C4-2B (cell line): ENCODE measurements at regions not wholly inside any gene's neighbourhood (a gene's known extent, or its start where the extent isn't known, plus 50 kb on each side); places are given as distances from the start of the nearest gene placed in this dataset.

Source experiments
- H3K27ac ChIP-seq: fragments of 450-650 bp; 2 replicates; pipeline ENCODE4 v1.5.1; 2017
- ZFX ChIP-seq: fragments of 450-650 bp; IDR thresholded peaks from 2 replicates; pipeline ENCODE4 v1.6.1; 2017
- TF ChIP-seq, protein P1 (sequence below): fragments of 450-650 bp; conservative IDR thresholded peaks from 2 replicates; pipeline ENCODE4 v1.5.1; 2017; ENCODE audit warnings: mild to moderate bottlenecking

DNA sequence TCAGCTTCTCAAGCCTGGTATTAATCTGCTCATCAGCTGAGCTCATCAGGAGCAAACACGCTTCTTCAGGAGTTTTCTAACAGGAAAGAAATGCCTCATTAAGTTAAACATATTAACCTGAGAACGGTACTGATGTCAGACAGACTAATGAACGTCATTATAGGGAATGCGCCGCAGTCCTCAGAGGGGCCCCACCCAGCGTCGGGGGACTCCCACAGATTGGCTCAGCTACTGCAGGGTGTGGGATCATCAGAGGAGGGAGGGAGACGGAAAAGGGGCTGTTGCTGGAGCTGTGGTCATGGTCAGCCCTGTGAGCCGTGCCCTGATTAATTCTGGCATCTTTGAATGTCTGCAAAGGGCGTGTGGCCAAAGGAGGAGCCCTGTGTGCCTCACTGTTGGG lies 348.5 kb downstream of the PTPRU start:
- H3K27ac ChIP-seq = no peak overlapping the region
- no peak for TF ChIP-seq ZFX
- TF ChIP-seq, protein P1, sequence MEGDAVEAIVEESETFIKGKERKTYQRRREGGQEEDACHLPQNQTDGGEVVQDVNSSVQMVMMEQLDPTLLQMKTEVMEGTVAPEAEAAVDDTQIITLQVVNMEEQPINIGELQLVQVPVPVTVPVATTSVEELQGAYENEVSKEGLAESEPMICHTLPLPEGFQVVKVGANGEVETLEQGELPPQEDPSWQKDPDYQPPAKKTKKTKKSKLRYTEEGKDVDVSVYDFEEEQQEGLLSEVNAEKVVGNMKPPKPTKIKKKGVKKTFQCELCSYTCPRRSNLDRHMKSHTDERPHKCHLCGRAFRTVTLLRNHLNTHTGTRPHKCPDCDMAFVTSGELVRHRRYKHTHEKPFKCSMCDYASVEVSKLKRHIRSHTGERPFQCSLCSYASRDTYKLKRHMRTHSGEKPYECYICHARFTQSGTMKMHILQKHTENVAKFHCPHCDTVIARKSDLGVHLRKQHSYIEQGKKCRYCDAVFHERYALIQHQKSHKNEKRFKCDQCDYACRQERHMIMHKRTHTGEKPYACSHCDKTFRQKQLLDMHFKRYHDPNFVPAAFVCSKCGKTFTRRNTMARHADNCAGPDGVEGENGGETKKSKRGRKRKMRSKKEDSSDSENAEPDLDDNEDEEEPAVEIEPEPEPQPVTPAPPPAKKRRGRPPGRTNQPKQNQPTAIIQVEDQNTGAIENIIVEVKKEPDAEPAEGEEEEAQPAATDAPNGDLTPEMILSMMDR = no peak

DNA sequence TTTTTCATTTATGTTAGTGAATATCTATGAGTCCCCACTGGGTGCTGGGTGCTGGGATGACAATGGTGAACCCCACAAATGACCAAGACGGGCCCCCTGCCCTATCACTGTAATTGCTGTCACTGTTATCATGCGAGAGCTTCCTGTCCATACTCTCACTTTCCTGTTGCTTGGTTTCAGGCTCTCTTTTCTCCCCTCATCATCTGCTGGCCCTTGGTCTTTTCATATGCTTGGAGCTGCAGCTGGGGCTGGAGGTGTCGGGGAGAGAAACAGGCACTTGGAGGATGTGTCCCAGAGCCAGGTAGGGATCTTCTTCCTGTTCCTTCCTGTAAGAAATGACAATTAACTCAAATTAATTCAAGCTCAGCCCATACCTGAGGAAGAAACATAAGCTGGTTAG lies 348.0 kb downstream of the PTPRU start:
- TF ChIP-seq ZFX = no peak
- TF ChIP-seq, protein P1 = no peak
- H3K27ac ChIP-seq = no peak overlapping the region

DNA sequence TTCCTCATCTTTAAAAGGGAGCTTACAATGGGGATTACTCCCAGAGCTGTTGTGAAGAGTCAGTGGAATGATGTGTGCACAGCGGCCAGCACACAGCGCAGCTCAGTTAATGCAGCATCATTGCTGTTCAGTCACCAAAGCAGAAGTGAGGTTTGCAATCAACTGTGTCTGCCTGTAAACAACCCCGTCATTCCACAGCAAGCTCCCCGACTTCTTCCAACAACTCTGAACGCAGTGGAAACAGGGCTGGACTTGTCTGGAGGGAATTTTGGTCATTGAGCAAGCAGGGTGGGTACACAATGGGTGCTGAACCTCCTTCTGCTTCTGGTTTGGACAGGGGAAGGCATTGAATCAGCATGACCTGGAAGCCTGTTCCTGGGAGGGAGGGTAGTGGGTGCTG lies 347.4 kb downstream of the PTPRU start:
- no peak overlapping the region for H3K27ac ChIP-seq
- no peak for TF ChIP-seq ZFX
- TF ChIP-seq, protein P1 = no peak

DNA sequence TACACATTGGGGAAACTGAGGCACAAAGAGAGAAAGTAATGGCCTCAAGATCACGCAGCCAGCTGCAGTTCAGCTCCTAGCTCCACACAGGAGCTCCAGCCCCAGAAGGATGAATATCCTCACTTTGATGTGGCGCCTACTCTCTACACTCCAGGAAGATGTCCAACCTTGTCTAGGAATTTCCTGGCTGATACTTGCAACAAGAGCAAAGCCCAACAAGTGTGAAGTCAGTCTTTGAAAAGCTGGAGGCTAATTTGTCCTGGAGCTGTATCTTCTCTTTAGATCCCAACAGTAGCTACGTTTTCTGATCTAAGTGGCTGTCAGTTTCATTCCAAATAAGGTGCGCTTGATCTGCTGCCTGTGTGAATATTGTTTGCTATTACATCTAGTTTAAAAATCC lies 344.9 kb downstream of the PTPRU start:
- TF ChIP-seq ZFX = no peak
- TF ChIP-seq, protein P1 = no peak
- H3K27ac ChIP-seq = no peak overlapping the region

DNA sequence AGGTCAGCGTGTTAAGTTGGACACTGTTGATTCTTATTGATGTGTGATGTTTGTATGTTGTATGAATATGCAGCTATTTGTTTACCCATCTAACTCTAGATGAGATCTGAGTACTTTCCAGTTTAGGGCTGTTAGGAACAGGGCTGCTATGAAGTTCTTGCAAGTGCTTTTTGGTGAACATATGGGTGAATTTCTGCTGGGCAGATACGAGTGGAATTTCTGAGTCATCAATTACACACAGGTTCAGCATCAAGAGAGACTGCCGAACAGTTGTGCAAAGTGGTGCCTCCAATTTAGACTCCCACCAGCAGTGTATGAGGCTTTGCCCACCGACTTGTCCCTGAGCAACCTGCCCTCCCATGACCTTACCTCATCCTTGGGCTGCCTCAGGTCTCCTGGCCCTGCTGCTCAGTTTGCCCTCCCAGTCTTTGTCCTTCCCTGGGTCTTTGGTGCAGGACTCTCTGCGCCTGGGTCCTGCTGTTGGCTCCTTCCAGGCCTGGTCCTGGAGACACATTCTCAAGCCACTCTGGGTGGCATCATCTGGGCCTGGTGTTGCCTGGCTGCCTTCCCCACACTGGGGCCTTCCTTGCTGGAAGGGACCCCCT lies 343.6 kb downstream of the PTPRU start:
- TF ChIP-seq, protein P1 = no peak
- TF ChIP-seq ZFX = no peak
- no peak overlapping the region for H3K27ac ChIP-seq

DNA sequence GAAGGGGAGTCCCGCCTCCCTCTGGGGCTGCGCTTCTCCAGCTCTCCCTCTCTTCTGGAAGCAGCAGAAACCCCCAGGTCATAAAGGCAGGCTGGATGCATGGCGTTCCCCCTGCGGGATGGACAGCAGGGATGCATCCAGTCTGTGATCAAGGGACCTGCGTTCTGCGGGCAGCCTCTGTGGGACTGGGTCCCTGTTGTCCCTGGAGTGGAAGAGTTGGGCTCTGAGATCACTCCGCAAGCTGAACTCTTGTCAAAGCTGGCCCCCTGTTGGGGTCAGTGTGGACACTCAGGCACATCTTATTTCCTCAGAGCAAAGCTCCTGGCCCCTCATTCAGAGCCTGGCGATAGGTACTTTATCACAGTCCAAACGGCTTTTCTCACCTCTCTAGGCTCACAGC lies 341.2 kb downstream of the PTPRU start:
- no peak for TF ChIP-seq ZFX
- TF ChIP-seq, protein P1 = no peak
- H3K27ac ChIP-seq = no peak overlapping the region

DNA sequence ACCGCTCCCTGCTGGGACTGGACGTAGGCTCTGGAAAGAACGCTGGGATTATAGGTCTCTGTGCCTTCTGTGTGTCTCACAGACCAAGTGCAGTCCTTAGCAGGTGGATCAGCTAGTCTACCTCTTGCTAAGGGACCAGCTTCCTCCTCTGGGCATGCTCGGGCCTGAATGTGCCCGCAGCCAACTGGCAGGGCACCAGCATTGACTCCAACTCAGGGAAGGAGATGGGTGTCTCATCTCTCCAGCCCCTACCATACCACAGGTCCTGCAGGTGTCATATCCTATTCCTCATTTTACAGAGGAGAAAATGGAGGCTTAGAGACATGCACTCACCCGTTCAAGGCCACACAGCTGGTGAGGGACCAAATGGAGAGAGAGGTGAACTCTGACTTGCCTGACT lies 340.2 kb downstream of the PTPRU start:
- TF ChIP-seq ZFX = no peak
- TF ChIP-seq, protein P1 = no peak
- H3K27ac ChIP-seq = no peak overlapping the region
